Esophagus muscularis mucosa (tissue), 4 donors: ENCODE measurements at regions not wholly inside any gene's neighbourhood (a gene's known extent, or its start where the extent isn't known, plus 50 kb on each side); places are given as distances from the start of the nearest gene placed in this dataset.

Experiments used
- DNase-seq: peaks from one replicate; pipeline ENCODE4 v3.0.0-alpha.2; 2017; ENCODE audit errors: extremely low spot score
- H3K27ac ChIP-seq, 4 donors: fragments of 200-600 bp; sonication (generic); replicated peaks in 1 of 4; 1 replicate in 3 of 4; 2 replicates in 1 of 4; pipeline ENCODE4 v1.5.1; 2016 to 2019; ENCODE audit warnings: mild to moderate bottlenecking in 1 of 4
- H3K27me3 ChIP-seq, 4 donors: fragments of 200-600 bp; sonication (generic); one replicate each; pipeline versions ENCODE4 v1.5.1 to v1.6.0; 2016 to 2019
- H3K36me3 ChIP-seq, 4 donors: fragments of 200-600 bp; sonication (generic); one replicate each; pipeline ENCODE4 v1.5.1; 2016 to 2019
- H3K4me1 ChIP-seq, 4 donors: fragments of 200-600 bp; sonication (generic); one replicate each; pipeline ENCODE4 v1.5.1; 2016 to 2019
- H3K4me3 ChIP-seq, 4 donors: fragments of 200-600 bp; sonication (generic); 1 replicate in 2 of 4; 2 replicates in 2 of 4; pipeline ENCODE4 v1.5.1; 2016 to 2019; ENCODE audit warnings: mild to moderate bottlenecking in 4 of 4, moderate library complexity in 1 of 4
- H3K9me3 ChIP-seq, 4 donors: fragments of 200-600 bp; sonication (generic); 1 replicate in 3 of 4; 2 replicates in 1 of 4; pipeline ENCODE4 v1.5.1; 2016 to 2019
- CTCF ChIP-seq, 3 experiments: fragments of 200-600 bp in 2 of 3; fragments of 450-650 bp in 1 of 3; sonication (generic) in 2 of 3; IDR thresholded peaks; one replicate each; pipeline ENCODE4 v1.5.1; 2017 to 2019; ENCODE audit warnings: antibody characterized with exemption in 3 of 3, mild to moderate bottlenecking in 2 of 3, moderate library complexity in 1 of 3
- EP300 ChIP-seq: sonication (generic); formaldehyde crosslinking; IDR thresholded peaks from one replicate; pipeline ENCODE4 v1.6.1; 2017; ENCODE audit warnings: antibody characterized with exemption
- POLR2A ChIP-seq: fragments of 450-650 bp; IDR thresholded peaks from one replicate; pipeline ENCODE4 v1.6.1; 2017; ENCODE audit warnings: antibody characterized with exemption, moderate library complexity, mild to moderate bottlenecking, low read depth
- POLR2AphosphoS5 ChIP-seq, 2 donors: sonication (generic); formaldehyde crosslinking; IDR thresholded peaks; one replicate each; pipeline ENCODE4 v1.6.1; 2017; ENCODE audit warnings: antibody characterized with exemption in 2 of 2
- WGBS: methylation state at CpG from one replicate; pipeline ENCODE4 v1.1.5; 2018; 5-methylcytosine and 5-hydroxymethylcytosine counted together
- intact Hi-C: fragments of 100-400 bp; cut with DNase I; formaldehyde crosslinking; loops from one replicate; pipeline ENCODE4 v1.15.1; 2023

DNA sequence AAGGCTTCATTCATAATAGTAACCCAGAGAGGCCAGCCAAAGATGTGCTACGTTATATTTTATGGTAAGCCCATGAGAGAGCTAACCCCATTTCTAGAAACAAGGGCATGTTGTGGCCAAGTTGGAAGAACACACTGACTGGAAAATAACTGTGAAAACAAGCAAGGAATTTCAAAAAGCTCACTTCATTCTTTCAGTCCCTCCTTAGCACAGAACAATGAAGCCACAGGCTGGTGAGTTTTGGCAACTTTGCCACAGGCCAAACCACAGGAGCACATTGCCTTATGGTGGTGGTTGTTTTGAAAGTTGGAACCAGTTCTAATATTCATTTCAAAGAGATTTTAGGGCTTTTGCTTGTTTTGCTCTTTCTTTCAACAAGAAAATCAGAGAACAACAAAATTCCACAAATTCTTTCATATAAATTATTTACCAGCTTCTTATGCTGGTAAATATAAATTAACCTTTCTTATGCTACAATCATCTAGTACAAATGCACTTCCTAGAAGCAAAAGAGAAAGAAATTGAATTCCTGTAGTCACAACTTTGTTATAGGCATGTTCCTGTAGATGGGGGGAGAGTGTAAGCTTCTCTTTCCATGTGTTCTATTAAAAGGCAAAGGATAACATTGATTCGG is 225.4 kb upstream of the RFX3 start:
- Histone ChIP-seq H3K36me3 (no peaks in the 10 kb centered on the region), H3K9me3 (no peaks in the 10 kb centered on the region), H3K4me1 (peaks cover 0 to 3% (median 0%) of the 10 kb centered on the region in 4 donors), H3K4me3 (no peak overlapping the region), H3K27me3 (no peaks in the 10 kb centered on the region), H3K27ac (no peak overlapping the region)
- TF ChIP-seq EP300 (no peak), CTCF (IDR thresholded peaks at IDR 0.05) (no peak), POLR2A (no peak), POLR2AphosphoS5 (IDR thresholded peaks at IDR 0.05) (no peak)
- DNase-seq, result no peak
- intact Hi-C loops, result no loop called here
- WGBS, result 69% methylated on average over 2 of the region's 2 CpGs

GRCh38 chr9:3750321-3750720 is 224.5 kb upstream of the RFX3 start:
- Histone ChIP-seq H3K27me3 (no peaks in the 10 kb centered on the region), H3K27ac (no peak overlapping the region), H3K4me1 (peaks cover 0 to 6% (median 0%) of the 10 kb centered on the region in 4 donors), H3K4me3 (no peak overlapping the region), H3K9me3 (no peaks in the 10 kb centered on the region), H3K36me3 (no peaks in the 10 kb centered on the region)
- TF ChIP-seq POLR2AphosphoS5 (IDR thresholded peaks at IDR 0.05), result no peak
- no peak for TF ChIP-seq POLR2A
- no peak for TF ChIP-seq EP300
- TF ChIP-seq CTCF (IDR thresholded peaks at IDR 0.05), result no peak
- intact Hi-C loops, result no loop called here
- no peak for DNase-seq
- WGBS, result 81% methylated on average over 5 of the region's 5 CpGs

GRCh38 chr9:3746296-3747275 is 220.8 kb upstream of the RFX3 start:
- intact Hi-C loops, result no loop called here
- TF ChIP-seq CTCF (IDR thresholded peaks at IDR 0.05), result no peak
- no peak for TF ChIP-seq POLR2AphosphoS5 (IDR thresholded peaks at IDR 0.05)
- TF ChIP-seq POLR2A, result no peak
- no peak for TF ChIP-seq EP300
- Histone ChIP-seq H3K27me3 (no peaks in the 10 kb centered on the region), H3K4me1 (peaks cover 0 to 6% (median 0%) of the 10 kb centered on the region in 4 donors), H3K9me3 (no peaks in the 10 kb centered on the region), H3K36me3 (no peaks in the 10 kb centered on the region), H3K27ac (no peak overlapping the region), H3K4me3 (no peak overlapping the region)
- DNase-seq, result no peak
- WGBS, result 4% methylated on average over 1 of the region's 1 CpG

DNA sequence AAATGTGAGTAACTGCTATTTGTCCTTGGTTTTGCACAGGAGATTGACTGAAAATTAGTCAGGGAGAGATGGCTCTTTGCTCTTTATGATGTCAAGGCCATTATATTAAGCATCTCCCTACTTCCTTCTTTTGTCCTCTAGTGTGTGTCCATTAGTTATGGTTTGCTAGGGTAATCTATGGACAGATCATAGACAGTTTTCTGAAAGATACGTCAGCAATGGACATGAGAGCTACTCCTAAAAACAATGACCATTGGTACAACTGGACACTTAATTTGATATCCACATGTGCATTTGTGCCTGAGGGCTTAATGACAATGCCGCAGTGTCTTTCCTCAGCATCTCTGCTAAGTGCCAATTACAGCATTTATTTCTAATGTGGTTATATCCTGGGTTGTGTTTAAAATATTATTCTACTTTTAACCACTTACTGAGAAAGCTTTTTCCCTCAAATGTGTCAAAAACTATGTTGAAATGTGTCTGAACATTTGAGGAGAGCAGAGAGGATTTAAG is 218.2 kb upstream of the RFX3 start:
- H3K4me3 ChIP-seq, result no peak overlapping the region
- intact Hi-C loops, result no loop called here
- H3K27me3 ChIP-seq, result no peaks in the 10 kb centered on the region
- TF ChIP-seq EP300 (no peak), POLR2A (no peak), CTCF (IDR thresholded peaks at IDR 0.05) (no peak), POLR2AphosphoS5 (IDR thresholded peaks at IDR 0.05) (no peak)
- no peaks in the 10 kb centered on the region for H3K36me3 ChIP-seq
- WGBS, result 92% methylated on average over 2 of the region's 2 CpGs
- H3K27ac ChIP-seq, result no peak overlapping the region
- H3K4me1 ChIP-seq, result peaks cover 0 to 6% (median 0%) of the 10 kb centered on the region in 4 donors
- no peaks in the 10 kb centered on the region for H3K9me3 ChIP-seq
- no peak for DNase-seq
